Thoracic aorta (tissue), 2 donors: ENCODE measurements at regions not wholly inside any gene's neighbourhood (a gene's known extent, or its start where the extent isn't known, plus 50 kb on each side); places are given as distances from the start of the nearest gene placed in this dataset.

ENCODE experiments used
- ATAC-seq: fragments of 150-250 bp; one replicate; pipeline ENCODE4 v1.8.0; 2017; ENCODE audit warnings: low read depth; ENCODE audit not compliant: insufficient number of reproducible peaks, low FRiP score
- DNase-seq: peaks from one replicate; pipeline ENCODE4 v3.0.0-alpha.2; 2020; ENCODE audit warnings: low spot score
- H3K27ac ChIP-seq, 2 donors: fragments of 200-600 bp; sonication (generic); 1 replicate in 1 of 2; 2 replicates in 1 of 2; pipeline ENCODE4 v1.5.1; 2016; ENCODE audit warnings: mild to moderate bottlenecking in 2 of 2, moderate library complexity in 2 of 2
- H3K27me3 ChIP-seq: fragments of 200-600 bp; sonication (generic); replicated peaks from 2 replicates; pipeline ENCODE4 v1.6.0; 2016; ENCODE audit warnings: mild to moderate bottlenecking; ENCODE audit not compliant: insufficient read depth
- H3K36me3 ChIP-seq: fragments of 200-600 bp; sonication (generic); one replicate; pipeline ENCODE4 v1.5.1; 2016
- H3K4me1 ChIP-seq, 2 donors: fragments of 200-600 bp; sonication (generic); 1 replicate in 1 of 2; 2 replicates in 1 of 2; pipeline versions ENCODE4 v1.5.1 to v1.6.0; 2016; ENCODE audit warnings: low read depth in 2 of 2, mild to moderate bottlenecking in 1 of 2; ENCODE audit not compliant: control insufficient read depth in 1 of 2
- H3K4me3 ChIP-seq: fragments of 200-600 bp; sonication (generic); 2 replicates; pipeline ENCODE4 v1.5.1; 2016; ENCODE audit warnings: mild to moderate bottlenecking
- H3K9me3 ChIP-seq: fragments of 200-600 bp; sonication (generic); 2 replicates; pipeline ENCODE4 v1.5.1; 2016
- CTCF ChIP-seq: fragments of 200-600 bp; sonication (generic); IDR thresholded peaks from one replicate; pipeline ENCODE4 v1.5.1; 2019; ENCODE audit warnings: antibody characterized with exemption

- no peaks in the 10 kb centered on the region for H3K9me3 ChIP-seq
- no peaks in the 10 kb centered on the region for H3K27me3 ChIP-seq
- no peaks in the 10 kb centered on the region for H3K4me1 ChIP-seq
- no peak for TF ChIP-seq CTCF
- DNase-seq (no peak), ATAC-seq (no peak)
- H3K36me3 ChIP-seq: no peaks in the 10 kb centered on the region
- no peak overlapping the region for H3K4me3 ChIP-seq
- no peak overlapping the region for H3K27ac ChIP-seq
Measured at GRCh38 chr5:143462431-143462830, 58.9 kb upstream of the NR3C1 start.

GRCh38 chr5:143459433-143459832, 55.9 kb upstream of the NR3C1 start:
- ATAC-seq: no peak

GRCh38 chr5:143456952-143457547, 53.6 kb upstream of the NR3C1 start:
- no peak for ATAC-seq
- Histone ChIP-seq H3K27ac (no peak overlapping the region), H3K4me3 (no peak overlapping the region), H3K27me3 (no peaks in the 10 kb centered on the region), H3K9me3 (no peaks in the 10 kb centered on the region), H3K4me1 (no peaks in the 10 kb centered on the region), H3K36me3 (no peaks in the 10 kb centered on the region)
- TF ChIP-seq CTCF: no peak
- DNase-seq: no peak

More at GRCh38 chr5:143459433-143459832, 55.9 kb upstream of the NR3C1 start:
- Histone ChIP-seq H3K36me3 (no peaks in the 10 kb centered on the region), H3K27me3 (no peaks in the 10 kb centered on the region), H3K4me3 (no peak overlapping the region), H3K4me1 (no peaks in the 10 kb centered on the region), H3K9me3 (no peaks in the 10 kb centered on the region), H3K27ac (no peak overlapping the region)
- no peak for TF ChIP-seq CTCF
- DNase-seq: no peak

GRCh38 chr5:143454936-143455516, 51.5 kb upstream of the NR3C1 start:
- Histone ChIP-seq H3K4me3 (no peak overlapping the region), H3K27ac (no peak overlapping the region), H3K27me3 (no peaks in the 10 kb centered on the region), H3K9me3 (no peaks in the 10 kb centered on the region), H3K36me3 (no peaks in the 10 kb centered on the region), H3K4me1 (no peaks in the 10 kb centered on the region)
- no peak for DNase-seq
- no peak for ATAC-seq
- TF ChIP-seq CTCF: no peak

- H3K36me3 ChIP-seq: no peaks in the 10 kb centered on the region
- no peaks in the 10 kb centered on the region for H3K9me3 ChIP-seq
- TF ChIP-seq CTCF: no peak
- H3K4me3 ChIP-seq: no peak overlapping the region
- no peak for DNase-seq
- no peaks in the 10 kb centered on the region for H3K4me1 ChIP-seq
- no peak overlapping the region for H3K27ac ChIP-seq
- no peaks in the 10 kb centered on the region for H3K27me3 ChIP-seq
- no peak for ATAC-seq
Measured at GRCh38 chr5:143453720-143454119, 50.2 kb upstream of the NR3C1 start.
